SHP77 treated with DMSO at 0.1 percent for 48 hours (cell line): ENCODE measurements at regions not wholly inside any gene's neighbourhood (a gene's known extent, or its start where the extent isn't known, plus 50 kb on each side); places are given as distances from the start of the nearest gene placed in this dataset.

Experiments
- DNase-seq: peaks from one replicate; lab custom pipeline; 2025; lab: John Stamatoyannopoulos, UW

DNA sequence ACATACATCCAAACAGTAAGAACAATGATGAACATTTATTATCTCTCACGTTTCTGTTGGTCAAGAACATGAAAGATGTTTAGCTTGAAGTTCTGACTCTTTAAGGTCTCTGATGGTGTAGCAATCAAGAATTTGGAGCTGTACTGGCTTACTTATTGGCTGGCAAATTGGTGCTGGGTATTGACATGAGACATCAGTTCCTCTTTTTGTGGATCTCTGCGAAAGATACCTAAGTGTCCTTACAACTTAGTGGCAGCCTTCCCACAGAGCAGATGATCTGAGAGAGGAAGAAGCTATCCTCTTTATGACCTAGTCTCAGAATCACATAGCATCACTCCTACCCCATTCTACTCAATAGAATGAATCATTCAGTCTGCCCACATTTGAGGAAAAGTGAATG, 309.8 kb upstream of the DCBLD2 start:
- DNase-seq = no peak

DNA sequence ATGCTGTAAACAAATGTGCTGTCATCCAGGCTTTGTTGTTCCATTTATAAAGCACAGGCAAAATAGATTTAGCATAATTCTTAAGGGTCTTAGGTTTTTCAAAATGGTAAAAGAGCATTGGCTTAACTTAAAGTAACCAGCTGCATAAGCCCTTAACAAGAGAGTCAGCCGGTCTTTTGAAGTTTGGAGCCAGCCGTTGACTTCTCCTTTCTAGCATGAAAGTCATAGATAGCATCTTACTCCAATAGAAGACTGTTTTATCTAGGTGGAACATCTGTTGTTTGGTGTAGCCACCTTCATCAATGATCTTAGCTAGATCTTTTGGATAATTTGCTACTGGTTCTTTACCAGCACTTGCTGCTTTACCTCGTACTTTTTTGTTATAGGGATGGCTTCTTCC, 297.5 kb upstream of the DCBLD2 start:
- no peak for DNase-seq

DNA sequence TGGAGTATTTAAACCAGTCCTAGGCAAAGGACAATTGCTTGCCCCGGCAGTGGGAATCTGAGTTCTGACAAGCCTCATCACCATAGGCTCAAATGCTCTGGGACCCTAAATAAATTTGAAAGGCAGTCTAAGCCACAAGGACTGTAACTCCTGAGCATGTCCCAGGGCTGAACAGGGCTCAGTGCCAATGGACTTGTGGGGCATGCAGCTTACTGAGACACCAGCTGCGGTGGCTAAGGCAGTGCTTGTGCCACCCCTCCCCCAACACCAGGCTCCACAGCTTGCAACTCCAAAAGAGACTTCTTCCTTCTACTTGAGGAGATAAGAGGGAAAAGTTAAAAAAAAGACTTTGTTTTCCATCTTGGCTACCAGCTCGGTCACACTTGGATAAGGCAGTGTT, 289.7 kb upstream of the DCBLD2 start:
- DNase-seq = no peak

DNA sequence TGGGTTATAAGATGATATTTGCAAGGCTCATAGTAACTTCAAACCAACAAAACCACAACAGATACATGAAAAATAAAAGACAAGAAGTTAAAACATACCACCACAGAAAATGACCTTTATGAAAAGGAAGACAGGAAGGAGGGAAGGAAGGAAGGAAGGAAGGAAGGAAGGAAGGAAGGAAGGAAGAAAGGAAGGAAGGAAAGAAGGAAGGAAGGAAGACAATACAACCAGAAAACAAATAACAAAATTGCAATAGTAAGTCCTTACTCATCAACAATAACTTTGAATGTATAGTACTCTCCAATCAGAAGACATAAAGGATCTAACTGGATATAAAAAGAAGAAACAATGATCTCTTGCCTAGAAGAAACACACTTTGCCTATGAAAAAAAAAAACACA, 287.4 kb upstream of the DCBLD2 start:
- DNase-seq = no peak

DNA sequence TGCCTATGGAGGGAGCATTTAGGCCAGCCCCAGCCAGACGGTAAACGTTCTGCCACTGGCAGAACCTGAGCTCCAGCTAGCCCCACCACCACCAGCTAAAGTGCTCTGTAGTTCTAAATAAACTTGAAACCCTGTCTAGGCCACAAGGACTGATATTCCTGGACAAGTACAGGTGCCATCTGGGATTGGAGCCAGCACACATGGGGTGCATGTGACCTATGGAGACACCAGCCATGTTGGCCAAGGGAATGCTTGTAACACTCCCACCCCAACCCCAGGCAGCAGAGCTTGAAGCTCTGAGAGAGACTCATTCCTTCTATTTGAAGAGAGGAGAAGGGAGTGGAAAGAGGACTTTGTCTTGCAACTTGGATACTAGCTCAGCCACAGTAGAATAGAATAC, 284.5 kb upstream of the DCBLD2 start:
- no peak for DNase-seq

DNA sequence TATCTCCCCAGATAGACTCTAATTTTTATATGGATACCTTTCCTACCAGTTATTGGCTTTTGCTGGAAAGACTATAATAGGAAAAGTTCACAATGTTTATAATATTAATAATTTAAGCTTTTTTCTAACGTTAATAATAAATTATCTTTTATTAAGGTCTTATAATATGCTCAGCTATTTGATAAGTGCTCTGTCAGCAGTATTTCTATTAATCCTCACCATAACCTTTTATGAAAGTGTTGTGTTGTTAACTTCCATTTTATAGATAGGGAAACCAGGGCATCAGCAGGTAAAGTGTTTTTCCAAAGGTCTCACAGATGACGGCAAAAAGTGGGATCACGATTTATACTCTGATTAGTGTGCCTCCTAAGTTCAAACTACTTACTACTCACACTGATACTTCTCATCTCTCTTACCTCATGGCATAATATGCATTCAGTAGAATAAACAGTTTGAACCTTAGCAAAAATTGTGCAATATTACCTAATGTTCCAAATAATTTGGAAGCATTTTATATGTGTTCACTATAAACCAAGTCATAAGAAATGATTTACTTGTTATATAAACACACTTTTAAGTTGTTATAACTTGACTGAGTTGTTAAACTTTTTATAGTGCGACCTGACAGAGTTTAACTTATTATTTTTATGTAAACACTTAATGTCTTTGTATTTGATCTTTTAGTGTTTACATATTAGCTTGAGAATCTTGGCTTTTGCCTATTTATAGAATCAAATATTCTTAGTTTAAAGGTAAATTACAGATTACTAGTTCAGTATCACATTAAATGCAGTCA, 274.9 kb upstream of the DCBLD2 start:
- DNase-seq = no peak

DNA sequence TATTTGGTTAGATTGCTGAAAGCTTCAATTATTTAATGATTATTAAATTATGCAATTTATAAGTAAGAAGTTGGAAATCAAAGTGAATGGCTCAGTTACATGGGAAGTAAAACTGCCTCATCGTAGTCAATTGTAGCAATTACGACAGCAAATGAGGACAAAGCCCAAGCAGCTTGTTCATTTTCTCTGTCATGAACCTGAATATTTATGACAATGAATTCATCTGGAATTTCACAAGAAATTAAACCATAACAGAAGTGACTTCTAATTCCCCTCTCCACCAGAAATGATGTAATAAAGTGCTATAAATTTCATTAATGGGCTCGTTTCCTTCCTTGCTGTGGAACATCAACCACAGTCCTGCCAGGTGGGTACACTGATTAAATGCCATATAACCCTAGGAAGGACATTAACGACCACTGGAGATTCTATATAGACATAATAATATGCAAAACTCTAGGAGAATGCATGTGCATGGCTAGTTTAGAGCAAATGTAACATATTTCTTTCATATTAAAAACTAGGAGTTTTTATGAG, 273.8 kb upstream of the DCBLD2 start:
- DNase-seq = no peak

DNA sequence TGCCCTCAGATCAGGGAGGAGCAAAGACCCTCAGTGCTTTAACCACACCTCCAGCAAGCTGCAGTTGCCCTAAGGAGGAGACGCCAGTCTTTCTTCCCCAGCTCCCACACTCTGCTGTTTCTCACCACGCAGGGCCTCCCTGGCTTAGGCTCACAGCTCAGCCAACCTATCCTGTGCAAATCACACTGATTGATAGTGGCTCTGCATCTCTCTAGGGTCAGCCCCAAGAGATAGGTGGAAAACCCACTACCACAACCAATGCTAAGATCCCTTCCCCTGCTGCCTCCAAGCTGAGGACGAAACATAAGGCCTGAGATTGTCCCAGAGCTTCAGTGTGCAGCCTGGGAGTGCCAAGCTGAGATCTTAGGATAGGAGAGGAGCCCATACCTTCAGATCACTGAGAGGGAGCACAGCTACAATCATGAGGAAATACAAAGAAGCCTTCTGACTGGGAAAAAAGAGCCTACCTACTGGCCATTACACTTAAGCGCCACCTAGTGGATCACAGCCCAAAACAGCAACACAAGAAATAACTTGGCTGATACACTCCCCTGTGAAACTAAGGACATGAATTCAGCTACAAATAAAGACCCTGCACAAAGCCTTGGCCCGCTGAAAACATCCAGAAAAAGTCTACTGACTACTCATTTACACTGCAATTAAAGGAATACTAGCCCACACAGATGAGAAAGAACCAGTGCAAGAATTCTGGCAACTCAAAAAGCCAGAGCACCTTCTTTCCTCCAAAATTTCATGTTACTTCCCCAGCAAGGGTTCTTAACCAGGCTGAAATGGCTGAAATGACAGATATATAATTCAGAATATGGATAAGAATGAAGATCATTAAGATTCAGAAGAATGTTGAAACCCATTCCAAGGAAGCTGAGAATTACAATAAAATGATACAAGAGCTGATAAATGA, 271.5 kb upstream of the DCBLD2 start:
- DNase-seq = peak; percentile 56

DNA sequence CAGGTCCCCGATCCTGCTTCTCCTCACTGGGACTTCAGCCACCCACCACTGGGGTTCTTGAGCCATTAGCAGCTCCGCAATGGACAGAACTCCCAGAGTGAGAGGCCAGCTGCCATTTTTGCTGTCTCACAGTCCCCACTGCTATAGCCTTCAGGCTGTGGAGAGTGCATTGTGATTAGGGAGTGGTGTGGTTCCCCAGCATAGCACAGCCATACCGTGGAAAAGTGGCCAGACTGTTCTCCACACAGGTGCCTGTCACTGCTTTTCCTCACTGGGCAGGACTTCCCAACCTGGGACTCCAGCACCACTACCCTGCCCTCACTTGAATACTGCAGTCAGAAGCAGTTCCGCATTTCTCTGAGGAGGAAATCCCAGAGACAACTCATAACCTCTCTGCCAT, 270.3 kb upstream of the DCBLD2 start:
- no peak for DNase-seq

DNA sequence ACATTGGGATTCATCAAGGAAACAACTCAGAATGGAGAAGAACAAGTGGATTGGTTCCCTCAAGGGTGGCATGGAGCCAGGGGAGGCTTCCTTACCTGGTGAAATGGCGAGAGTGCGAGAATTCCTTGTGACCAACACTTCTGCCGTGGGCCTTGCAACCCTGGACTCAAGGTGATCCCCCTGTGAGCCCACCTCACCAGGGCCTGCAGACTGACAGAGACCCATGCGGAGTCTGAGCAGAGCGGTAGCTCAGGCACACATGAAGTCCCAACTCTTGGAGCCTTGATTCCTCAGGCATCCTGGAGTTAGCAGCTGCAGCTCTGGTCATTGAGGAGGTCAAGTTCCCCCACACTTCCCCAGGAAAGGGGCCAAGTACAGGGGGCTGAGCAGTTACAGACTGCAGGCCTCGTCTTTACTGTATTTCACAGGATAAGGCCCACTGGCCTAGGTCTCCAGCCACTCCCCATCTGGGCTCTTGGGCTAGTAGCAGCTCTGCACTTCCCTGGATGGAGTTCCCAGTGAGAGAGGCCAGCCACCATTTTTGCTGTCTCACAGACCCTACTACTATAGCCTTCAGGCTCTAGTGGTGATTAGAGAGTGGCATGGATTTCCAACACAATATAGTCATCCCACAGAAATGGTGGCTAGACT, 269.5 kb upstream of the DCBLD2 start:
- no peak for DNase-seq

DNA sequence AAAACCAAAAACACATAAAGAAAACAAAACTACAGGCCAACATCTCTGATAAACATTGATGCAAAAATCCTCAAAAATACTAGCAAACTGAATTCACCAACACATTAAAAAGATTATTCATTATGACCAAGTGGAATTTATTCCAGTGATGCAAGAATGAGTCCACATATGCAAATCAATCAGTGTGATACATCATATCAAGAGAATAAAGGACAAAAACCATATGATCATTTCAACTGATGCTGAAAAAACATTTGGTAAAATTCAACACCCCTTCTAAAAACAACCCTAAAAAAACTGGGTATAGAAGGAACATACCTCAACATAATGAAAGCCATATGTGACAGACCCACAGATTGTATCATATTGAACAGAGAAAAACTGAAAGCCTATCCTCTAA, 265.6 kb upstream of the DCBLD2 start:
- DNase-seq = no peak

DNA sequence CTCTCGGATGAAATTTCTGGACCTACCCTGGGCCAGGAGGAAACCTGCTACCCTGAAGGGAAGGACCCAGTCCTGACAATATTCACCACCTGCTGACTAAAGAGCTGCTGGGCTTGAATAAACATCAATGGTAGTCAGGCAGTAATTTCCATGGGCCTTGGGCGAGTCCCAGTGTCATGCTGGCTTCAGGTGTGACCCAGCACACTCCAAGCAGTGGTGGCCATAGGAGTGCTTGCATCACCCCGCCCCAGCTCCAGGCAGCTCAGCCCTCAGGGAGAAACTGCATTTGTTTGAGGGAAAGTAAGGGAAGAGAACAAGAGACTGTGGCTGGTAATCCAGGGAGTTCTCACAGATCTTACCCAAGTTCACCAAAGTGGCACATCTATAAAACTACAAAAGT, 261.8 kb upstream of the DCBLD2 start:
- DNase-seq = no peak

DNA sequence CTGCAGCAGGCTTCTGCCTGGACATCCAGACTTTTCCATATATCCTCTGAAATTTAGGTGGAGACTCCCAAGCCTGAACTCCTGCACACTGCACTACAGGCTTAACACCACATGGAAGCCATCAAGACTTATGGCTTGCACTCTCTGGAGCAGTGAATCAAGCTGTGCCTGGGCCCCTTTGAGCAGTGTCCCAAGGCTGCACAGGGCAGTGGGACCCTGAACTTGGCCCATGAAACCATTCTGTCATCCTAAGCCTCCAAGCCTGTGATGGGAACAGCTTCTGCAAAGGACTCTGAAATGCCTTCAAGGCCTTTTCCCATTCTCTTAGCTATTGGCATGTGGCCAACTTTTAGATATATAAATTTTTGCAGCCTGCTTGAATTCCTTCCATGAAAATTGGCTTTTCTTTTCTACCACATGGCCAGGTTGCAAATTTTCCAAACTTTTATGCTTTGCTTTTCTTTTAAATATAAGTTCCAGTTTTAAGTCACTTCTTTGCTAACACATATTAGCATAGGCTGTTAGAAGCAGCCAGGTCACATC, 257.8 kb upstream of the DCBLD2 start:
- DNase-seq = no peak

DNA sequence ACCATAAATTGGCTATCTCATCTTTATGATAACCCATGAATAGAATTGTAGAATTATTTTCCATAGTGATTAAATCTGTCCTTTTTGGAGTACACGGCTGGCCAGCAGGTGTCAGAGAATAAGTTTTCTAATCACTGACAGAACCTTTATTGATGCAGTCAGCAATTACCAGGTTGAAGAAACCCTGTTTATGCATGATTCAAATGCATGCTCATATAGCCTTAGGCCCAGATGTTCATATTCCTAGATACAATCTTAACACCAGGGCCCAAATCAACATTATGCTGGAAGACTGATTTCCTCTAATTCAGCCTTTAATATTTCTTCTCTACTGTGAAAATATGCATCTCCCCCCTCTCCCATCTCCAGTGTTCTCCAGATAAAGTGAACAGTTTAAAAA, 243.5 kb upstream of the DCBLD2 start:
- DNase-seq = no peak

DNA sequence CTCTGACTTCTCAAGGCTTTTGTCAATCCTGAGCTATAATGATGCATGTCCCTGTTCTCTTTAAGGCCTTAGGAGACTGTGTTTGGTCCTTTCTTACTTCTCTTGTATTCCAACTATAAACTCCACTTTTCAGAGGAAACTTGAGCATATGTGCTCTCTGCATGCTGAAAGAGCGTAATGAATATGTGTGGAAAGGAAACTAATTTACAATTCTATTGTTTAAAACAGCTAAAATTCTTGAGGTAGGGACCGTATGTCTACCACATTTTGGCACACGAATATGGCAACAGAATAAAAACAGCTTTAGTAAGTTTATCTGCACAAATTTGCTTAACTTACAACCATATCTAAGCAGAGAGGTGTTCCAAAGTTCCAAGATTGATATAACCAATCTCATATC, 242.0 kb upstream of the DCBLD2 start:
- DNase-seq = no peak

DNA sequence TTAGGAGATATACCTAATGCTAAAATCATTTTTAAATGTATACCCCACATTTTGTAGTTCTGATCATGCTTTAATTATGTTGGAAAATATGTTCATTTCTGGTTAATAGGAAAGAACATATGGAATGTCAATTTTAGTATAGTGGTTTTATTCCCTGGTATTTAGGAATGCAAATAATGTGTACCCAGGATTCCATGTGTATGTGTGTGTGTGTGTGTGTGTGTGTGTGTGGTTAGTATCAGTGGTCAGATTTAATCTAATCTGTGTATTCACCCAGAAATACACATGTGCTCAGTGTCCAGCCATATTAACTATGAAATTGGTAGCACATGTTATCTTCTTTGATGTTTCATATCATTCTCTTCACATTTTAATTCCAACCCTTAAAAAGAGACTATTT, 233.5 kb upstream of the DCBLD2 start:
- no peak for DNase-seq

DNA sequence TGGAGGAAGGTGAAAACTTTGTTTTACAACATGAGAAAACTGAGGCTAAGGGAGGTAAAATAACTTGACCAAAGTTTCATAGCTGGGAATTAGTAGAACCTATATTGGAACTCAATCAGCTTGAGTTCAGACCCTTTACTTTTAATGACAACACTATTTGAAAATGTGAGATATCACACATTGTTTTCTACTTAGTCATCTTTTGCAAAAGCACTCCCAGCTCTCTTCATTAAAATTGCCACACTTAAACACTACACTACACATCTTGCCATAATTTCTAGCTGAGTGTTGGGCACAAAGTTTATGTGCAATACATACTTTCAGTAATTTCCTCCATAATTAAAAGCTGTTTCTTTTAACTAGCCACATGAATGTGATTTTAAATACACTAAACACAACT, 230.4 kb upstream of the DCBLD2 start:
- no peak for DNase-seq

DNA sequence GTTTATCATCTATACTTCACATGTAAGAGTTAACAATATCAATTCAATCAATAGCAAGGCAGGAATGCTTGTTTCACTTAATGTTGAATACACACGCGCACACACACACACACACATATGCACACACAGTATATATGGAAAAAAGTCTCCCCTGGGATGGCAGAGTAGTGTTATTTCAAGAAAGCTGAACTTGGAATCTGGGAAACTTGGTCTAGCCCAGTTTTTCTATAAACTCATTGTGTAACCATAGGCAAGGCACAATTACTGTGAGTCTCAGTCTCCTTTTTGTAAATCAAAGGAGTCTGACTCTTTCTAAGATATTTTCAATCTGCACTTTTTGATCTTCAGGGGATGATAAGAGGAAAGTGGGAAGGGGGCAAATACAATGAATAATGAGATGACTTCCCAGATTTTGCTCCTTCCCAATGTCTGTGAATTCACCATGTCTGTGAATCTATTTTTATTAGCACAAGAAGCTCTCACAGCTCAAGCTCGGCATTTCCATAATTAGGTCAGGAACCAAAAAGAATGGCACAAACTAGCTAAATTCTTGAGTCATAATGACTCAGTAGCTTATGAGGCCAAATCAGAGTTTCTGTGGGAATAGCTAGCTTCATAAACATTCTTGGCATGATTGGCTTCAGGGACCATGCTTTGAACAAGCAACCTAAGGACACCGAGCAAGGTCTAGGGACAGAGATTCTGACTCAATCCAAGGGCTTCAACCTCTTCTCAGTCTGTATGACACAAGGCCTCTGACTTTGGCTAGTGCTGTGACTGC, 227.4 kb upstream of the DCBLD2 start:
- no peak for DNase-seq

DNA sequence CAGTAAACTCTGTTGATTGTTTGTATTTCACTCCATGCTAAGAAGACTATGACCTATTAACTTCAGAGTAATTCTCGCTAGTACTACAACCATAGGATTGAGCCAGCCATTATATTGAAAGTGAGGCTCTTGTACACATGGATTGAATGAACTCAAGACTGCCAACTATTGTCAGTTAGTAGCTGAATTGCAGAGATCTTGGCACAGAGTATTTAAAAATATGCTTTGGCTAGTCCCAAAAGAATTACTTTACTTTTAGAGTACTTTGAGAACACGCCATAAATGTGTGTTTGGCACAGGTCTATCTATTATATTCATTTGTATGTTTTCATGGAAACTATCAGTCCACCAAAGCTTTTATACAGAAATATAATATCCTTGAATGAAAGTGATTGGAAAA, 226.7 kb upstream of the DCBLD2 start:
- DNase-seq = no peak

DNA sequence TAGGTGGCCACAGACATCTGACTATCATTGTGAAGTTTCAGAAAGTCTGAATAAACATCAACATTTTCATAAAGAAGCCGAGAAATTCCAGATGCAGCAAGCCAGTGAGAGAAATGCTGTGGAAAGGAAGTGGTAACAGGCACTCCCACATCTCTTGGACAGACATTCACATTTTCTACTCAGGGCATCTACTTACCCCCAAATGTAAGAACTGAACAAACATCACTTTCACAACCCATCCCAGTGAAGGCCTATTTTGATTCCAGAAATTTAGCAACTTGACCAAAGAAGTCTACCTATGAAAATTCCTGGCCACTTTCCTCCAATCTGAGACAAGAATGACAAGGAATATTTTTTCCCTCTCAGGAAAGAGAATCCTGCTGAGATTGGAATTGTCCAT, 224.8 kb upstream of the DCBLD2 start:
- DNase-seq = no peak

DNA sequence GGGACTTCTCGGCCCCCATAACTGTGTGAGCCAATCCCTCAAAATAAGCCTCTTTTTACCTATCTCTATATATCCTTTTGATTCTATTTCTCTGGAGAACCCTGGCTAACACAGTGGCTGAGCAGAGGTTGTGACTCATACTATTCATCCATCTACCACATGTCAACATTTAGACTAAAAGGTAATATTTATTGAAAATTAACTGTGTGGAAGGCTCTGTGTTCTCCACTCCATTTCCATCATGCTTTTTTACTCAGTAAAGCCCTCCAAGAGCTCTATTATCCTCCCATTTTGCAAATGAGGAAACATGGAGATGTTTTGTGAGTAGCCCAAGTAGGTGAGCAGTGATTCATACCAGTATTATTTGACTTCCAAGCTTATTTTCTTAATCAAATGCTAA, 217.9 kb upstream of the DCBLD2 start:
- DNase-seq = no peak

DNA sequence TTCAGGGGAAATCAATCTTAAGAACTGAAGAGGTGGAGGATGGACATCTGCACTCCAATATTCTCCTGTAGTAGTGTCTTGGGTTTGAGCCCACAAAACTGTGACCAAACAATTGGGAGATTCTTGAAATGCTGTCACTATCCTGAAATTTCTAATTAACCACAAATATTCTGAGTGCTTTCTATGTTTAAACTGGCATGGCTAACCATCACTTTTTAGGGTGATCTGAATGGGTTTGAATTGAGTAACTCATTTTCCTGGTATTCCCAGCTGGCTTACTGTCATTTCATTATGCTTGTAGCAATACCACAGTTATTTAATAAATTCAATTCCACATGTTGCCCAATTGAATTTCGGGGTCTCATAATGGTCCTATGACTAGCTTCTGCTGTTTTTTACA, 216.9 kb upstream of the DCBLD2 start:
- DNase-seq = no peak
